GM20000 (cell line): ENCODE measurements at regions not wholly inside any gene's neighbourhood (a gene's known extent, or its start where the extent isn't known, plus 50 kb on each side); places are given as distances from the start of the nearest gene placed in this dataset.

Experiments used
- DNase-seq: peaks from one replicate; pipeline ENCODE4 v3.0.0; 2012; ENCODE audit warnings: low spot score
- CTCF ChIP-seq: IDR thresholded peaks from 2 replicates; pipeline ENCODE4 v1.5.1; 2012; ENCODE audit warnings: mild to moderate bottlenecking, control low read depth; ENCODE audit errors: extremely low read depth, missing control alignments

- TF ChIP-seq CTCF = peak; percentile 49
- peak; percentile 65 for DNase-seq
Measured at GRCh38 chr16:50884066-50884860, 142.4 kb downstream of the CYLD start.

GRCh38 chr16:50881956-50882355, 140.1 kb downstream of the CYLD start:
- no peak for DNase-seq
- no peak for TF ChIP-seq CTCF

- DNase-seq = no peak
- TF ChIP-seq CTCF = no peak
Measured at GRCh38 chr16:50881331-50881830, 139.5 kb downstream of the CYLD start.

GRCh38 chr16:50880926-50881325, 139.0 kb downstream of the CYLD start:
- no peak for DNase-seq
- no peak for TF ChIP-seq CTCF

GRCh38 chr16:50879873-50880695, 138.2 kb downstream of the CYLD start:
- DNase-seq = no peak
- TF ChIP-seq CTCF = no peak

GRCh38 chr16:50878966-50879615, 137.2 kb downstream of the CYLD start:
- DNase-seq = no peak
- no peak for TF ChIP-seq CTCF
